GM12891 (cell line): ENCODE measurements at regions not wholly inside any gene's neighbourhood (a gene's known extent, or its start where the extent isn't known, plus 50 kb on each side); places are given as distances from the start of the nearest gene placed in this dataset.
"Not testable (repeated sequence)": the region's sequence is repeated elsewhere in the genome, so short reads cannot be mapped to it uniquely, and the experiment has no call there.

Experiments used
- DNase-seq: peaks from one replicate; pipeline ENCODE4 v3.0.0; 2011; ENCODE audit warnings: low spot score; ENCODE audit not compliant: insufficient read length
- FAIRE-seq: peaks from 2 replicates; lab custom pipeline; 2011; peaks lifted over from hg19 to GRCh38; lab: Jason Lieb, UNC
- PAX5 ChIP-seq: IDR thresholded peaks from 2 replicates; pipeline ENCODE4 v1.6.1; 2011; ENCODE audit warnings: low read length, moderate library complexity, mild to moderate bottlenecking; ENCODE audit not compliant: insufficient read depth, severe bottlenecking
- POLR2A ChIP-seq: IDR thresholded peaks from 2 replicates; pipeline ENCODE4 v1.6.1; 2011; ENCODE audit warnings: low read depth, low read length, control low read depth
- POLR2AphosphoS5 ChIP-seq: IDR thresholded peaks from 2 replicates; pipeline ENCODE4 v1.6.1; 2011; ENCODE audit warnings: low read depth, low read length, control low read depth
- POU2F2 ChIP-seq: IDR thresholded peaks from 2 replicates; pipeline ENCODE4 v1.6.1; 2011; ENCODE audit warnings: low read depth, mild to moderate bottlenecking, control low read depth, low read length, moderate library complexity
- SPI1 ChIP-seq: IDR thresholded peaks from 2 replicates; pipeline ENCODE4 v1.6.1; 2011; ENCODE audit warnings: low read depth, low read length, control low read depth
- TAF1 ChIP-seq: IDR thresholded peaks from 2 replicates; pipeline ENCODE4 v1.6.1; 2011; ENCODE audit warnings: low read depth, low read length, control low read depth

GRCh38 chr6:3615391-3616380, 135.8 kb downstream of the PXDC1 start:
- TF ChIP-seq POLR2AphosphoS5 (no peak), POLR2A (no peak), PAX5 (no peak), POU2F2 (no peak), TAF1 (no peak), SPI1 (no peak)
- FAIRE-seq (no peak), DNase-seq (no peak)

DNA sequence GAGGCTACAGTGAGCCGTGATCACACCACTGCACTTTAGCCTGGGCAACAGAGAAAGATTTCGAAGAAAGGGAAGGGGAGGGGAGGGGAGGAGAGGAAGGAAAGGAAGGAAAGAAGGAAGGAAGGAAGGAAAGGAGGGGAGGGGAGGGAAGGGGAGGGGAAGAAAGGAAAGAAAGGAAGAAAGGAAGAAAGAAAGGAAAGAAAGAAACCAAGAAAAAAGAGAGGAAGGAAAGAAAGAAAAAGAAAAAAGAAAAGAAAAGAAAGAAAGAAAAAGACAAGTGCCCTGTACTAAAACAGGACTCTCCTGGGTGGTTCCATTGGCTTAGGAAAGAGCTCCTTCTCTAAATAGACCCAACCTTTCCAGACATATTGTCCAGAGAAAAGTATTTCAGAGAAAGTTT, 136.6 kb downstream of the PXDC1 start:
- FAIRE-seq (no peak), DNase-seq (no peak)
- no peak for TF ChIP-seq POLR2AphosphoS5
- no peak for TF ChIP-seq POU2F2
- no peak for TF ChIP-seq TAF1
- no peak for TF ChIP-seq SPI1
- TF ChIP-seq POLR2A: no peak
- TF ChIP-seq PAX5: no peak

GRCh38 chr6:3613565-3613964, 137.9 kb downstream of the PXDC1 start:
- FAIRE-seq, DNase-seq: not testable (repeated sequence)

DNA sequence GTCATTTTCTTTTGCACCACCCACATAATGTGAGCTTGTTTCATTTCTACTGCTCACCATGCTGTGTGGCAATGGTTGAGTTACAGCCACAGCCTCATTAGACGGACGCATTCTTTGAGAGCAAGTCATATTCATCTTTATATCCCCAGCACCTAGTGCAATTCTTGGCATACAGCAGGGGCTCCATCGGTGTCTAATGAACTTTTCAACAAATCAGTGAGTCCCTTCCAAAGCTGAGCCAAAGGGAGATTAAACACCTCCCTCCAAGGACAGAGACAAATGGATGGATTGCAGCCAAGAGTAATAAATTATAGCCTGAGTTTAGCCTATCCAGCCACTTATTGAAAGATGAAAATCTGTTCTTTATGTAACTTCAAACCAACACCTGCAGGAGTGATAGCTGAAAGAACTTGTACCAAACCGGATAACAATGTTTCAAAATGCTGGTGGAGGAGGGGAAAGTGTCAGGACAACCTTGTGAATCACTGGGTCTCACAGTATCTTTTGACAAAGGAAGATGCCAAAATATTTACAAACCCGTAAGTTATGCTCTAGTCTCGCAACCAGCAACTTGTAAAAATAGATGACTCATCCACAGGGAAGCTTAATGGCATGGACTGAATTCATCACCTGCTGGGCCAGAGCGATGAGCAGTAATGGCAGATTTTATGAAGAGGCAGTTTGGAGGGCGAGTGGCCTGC, 139.0 kb downstream of the PXDC1 start:
- FAIRE-seq (no peak), DNase-seq (no peak)
- TF ChIP-seq POU2F2 (no peak), TAF1 (no peak), PAX5 (no peak), SPI1 (no peak), POLR2A (no peak), POLR2AphosphoS5 (no peak)

DNA sequence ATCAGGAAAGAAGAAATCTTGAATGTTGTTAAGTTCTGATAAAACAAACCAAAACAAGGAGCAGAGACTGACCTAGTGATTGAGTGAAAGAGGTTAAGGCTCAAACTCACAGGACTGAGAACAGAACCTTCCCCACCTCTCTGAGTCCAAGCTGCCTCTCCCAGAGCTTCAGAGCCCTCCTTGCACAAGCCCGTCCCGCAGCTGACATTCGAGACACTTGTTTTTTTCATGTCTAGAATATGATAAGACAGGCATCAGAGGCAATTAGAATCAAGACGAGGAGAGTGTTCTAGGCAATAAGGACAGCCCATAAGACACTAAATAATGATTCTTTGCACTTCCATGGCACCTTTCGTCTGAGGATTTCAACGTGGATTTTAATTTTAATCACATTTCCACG, 140.6 kb downstream of the PXDC1 start:
- TF ChIP-seq POU2F2 (no peak), POLR2A (no peak), TAF1 (no peak), PAX5 (no peak), POLR2AphosphoS5 (no peak), SPI1 (no peak)
- no peak for FAIRE-seq
- no peak for DNase-seq

- DNase-seq: no peak
- no peak for FAIRE-seq
- TF ChIP-seq POLR2A (no peak), TAF1 (no peak), POLR2AphosphoS5 (no peak), POU2F2 (no peak), SPI1 (no peak), PAX5 (no peak)
Measured at GRCh38 chr6:3610206-3610605, 141.3 kb downstream of the PXDC1 start.

DNA sequence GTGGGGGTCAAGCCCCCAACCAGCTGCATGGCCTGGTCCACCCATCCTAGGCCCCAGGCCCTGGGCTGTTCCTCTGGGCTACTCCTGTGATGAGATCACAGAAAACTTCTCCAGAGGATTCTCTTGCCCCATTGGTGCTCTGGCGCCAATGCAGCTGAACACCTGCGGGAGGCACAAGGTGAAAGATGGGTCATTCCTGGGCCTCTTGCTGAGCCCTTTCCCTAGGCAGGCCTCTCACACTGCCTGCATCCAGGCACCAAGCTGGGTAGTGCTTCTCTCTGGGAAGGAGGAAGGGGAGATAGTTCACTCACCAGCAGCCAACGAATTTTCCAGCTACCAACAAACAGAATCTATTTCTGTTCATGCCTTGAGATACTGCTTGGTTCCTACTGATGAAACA, 142.1 kb downstream of the PXDC1 start:
- DNase-seq (no peak), FAIRE-seq (no peak)
- TF ChIP-seq TAF1 (no peak), PAX5 (no peak), SPI1 (no peak), POU2F2 (no peak), POLR2A (no peak), POLR2AphosphoS5 (no peak)

GRCh38 chr6:3608159-3608558, 143.4 kb downstream of the PXDC1 start:
- FAIRE-seq (no peak), DNase-seq (no peak)

DNA sequence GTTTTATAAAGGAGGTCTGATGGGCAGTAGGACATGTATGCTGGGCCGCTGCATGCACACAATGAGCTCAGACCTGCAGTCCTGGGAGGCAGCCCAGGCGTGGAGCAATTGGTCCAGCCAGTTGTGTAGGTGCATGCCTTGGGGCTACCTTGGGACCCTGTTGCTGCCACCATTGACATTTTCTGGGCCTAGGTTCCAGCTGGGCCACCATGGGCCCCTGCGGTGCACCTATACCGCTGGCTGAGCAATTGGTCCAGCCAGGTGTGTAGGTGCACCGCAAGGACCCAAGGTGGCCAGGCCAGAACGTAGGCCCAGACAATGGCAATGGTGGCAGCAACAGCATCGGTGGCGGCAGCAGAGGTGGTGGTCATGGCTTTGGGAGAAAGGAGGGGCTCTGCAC, 143.9 kb downstream of the PXDC1 start:
- no peak for TF ChIP-seq POLR2AphosphoS5
- TF ChIP-seq POLR2A: no peak
- FAIRE-seq: no peak
- no peak for DNase-seq

More at GRCh38 chr6:3608159-3608558, 143.4 kb downstream of the PXDC1 start:
- TF ChIP-seq POU2F2 (no peak), SPI1 (no peak), POLR2A (no peak), PAX5 (no peak), TAF1 (no peak), POLR2AphosphoS5 (no peak)

DNA sequence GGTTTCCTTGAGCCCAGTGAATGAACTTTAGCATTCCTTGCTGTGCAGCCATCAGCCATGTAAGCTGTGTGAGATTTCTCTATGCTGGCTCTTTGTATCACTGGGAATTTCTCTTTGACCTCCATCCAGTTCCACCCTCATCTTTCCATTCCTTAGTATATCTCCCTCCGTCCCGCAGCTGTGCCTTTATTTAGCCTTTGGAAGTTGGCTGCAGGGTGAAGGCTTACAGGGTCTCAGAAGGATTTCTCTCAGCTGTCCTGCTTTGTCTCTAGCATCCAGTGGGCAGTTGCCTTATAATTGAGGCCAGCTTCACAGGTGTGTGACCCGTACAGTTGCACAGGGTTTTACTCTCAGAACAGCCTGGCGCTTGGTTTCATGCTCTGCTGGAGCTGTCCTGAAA, 144.3 kb downstream of the PXDC1 start:
- TF ChIP-seq POU2F2 (no peak), PAX5 (no peak), POLR2A (no peak), POLR2AphosphoS5 (no peak), SPI1 (no peak), TAF1 (no peak)
- DNase-seq (no peak), FAIRE-seq (no peak)
